Loucy (cell line): ENCODE measurements at regions not wholly inside any gene's neighbourhood (a gene's known extent, or its start where the extent isn't known, plus 50 kb on each side); places are given as distances from the start of the nearest gene placed in this dataset.

ENCODE experiments used
- EZH2phosphoT487 ChIP-seq: fragments of 200-600 bp; IDR thresholded peaks from 2 replicates; pipeline ENCODE4 v1.6.1; 2018; ENCODE audit warnings: antibody characterized with exemption, mild to moderate bottlenecking, moderate library complexity, borderline replicate concordance
- TF ChIP-seq, protein P1 (sequence below): fragments of 200-600 bp; sonication (generic); conservative IDR thresholded peaks from 2 replicates; pipeline ENCODE4 v1.5.1; 2014; ENCODE audit warnings: mild to moderate bottlenecking, antibody characterized with exemption, low read length

DNA sequence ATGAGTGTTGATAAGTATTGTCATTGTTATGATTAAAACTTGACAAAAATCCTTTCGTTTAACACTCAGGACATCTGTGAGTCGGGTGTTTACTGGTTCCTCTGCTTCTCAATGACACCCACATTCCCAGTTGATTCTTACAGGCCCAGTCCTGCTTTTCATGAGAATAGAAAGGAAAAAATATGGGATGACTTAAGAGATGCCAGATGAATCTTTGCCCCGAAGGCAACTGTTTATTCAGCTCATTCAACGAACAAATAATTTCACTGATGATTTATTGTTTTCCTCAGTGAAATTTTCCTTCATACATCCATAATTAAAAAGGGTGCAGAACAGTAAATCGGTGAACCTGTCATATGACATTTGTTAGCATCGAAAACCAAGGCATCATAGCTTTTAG is 452.4 kb upstream of the WWC1 start:
- TF ChIP-seq, protein P1, sequence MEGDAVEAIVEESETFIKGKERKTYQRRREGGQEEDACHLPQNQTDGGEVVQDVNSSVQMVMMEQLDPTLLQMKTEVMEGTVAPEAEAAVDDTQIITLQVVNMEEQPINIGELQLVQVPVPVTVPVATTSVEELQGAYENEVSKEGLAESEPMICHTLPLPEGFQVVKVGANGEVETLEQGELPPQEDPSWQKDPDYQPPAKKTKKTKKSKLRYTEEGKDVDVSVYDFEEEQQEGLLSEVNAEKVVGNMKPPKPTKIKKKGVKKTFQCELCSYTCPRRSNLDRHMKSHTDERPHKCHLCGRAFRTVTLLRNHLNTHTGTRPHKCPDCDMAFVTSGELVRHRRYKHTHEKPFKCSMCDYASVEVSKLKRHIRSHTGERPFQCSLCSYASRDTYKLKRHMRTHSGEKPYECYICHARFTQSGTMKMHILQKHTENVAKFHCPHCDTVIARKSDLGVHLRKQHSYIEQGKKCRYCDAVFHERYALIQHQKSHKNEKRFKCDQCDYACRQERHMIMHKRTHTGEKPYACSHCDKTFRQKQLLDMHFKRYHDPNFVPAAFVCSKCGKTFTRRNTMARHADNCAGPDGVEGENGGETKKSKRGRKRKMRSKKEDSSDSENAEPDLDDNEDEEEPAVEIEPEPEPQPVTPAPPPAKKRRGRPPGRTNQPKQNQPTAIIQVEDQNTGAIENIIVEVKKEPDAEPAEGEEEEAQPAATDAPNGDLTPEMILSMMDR: no peak
- TF ChIP-seq EZH2phosphoT487: no peak
